ENCODE measurements at regions not wholly inside any gene's neighbourhood (a gene's known extent, or its start where the extent isn't known, plus 50 kb on each side); places are given as distances from the start of the nearest gene placed in this dataset.

DNA sequence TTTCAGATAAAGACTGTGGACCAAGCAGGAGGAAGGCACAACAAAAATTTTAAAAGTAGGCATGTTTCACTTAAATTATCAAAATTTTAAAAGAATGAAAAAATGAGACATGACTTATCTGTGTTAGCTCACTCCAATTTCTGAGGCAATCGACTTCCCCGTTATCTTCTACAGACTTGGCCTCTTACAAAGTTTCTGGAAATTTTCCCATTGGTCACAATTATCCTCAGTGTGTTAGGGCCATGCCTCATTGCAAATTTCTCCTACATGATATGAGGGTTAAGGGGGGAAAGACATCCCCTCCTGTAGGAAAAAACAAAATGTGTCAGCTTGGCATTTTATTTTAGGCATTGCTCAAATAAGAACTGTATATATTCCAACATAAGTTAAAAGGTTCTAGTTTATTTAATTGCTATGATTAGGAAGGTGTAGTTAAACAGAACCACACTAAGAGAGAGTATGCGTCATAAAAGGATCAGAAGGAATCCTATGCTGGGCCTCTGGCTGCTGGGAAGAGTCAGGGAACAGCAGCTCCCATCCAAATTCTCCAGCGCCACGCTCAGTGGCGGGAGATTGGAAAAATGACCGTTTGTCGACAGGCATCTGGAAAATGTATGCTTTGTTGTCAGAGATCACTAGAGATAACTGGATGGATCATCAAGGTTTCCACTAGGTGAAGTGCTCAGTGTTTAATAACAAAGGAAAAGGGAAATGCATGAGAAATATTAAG is 463.6 kb upstream of the NR2F2 start:
- no peaks in the 10 kb centered on the region for H3K27me3 ChIP-seq (ENCODE audit: low read depth)
- intact Hi-C loops (cut with DNase I): no loop called here
- no peak for DNase-seq
- H3K36me3 ChIP-seq: no peaks in the 10 kb centered on the region
- H3K4me1 ChIP-seq: no peaks in the 10 kb centered on the region
- H3K4me3 ChIP-seq: no peak overlapping the region
- ATAC-seq: no peak
- H3K27ac ChIP-seq: no peak overlapping the region
- TF ChIP-seq, protein P1, sequence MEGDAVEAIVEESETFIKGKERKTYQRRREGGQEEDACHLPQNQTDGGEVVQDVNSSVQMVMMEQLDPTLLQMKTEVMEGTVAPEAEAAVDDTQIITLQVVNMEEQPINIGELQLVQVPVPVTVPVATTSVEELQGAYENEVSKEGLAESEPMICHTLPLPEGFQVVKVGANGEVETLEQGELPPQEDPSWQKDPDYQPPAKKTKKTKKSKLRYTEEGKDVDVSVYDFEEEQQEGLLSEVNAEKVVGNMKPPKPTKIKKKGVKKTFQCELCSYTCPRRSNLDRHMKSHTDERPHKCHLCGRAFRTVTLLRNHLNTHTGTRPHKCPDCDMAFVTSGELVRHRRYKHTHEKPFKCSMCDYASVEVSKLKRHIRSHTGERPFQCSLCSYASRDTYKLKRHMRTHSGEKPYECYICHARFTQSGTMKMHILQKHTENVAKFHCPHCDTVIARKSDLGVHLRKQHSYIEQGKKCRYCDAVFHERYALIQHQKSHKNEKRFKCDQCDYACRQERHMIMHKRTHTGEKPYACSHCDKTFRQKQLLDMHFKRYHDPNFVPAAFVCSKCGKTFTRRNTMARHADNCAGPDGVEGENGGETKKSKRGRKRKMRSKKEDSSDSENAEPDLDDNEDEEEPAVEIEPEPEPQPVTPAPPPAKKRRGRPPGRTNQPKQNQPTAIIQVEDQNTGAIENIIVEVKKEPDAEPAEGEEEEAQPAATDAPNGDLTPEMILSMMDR (IDR thresholded peaks at IDR 0.05): no peak
- no peaks in the 10 kb centered on the region for H3K9me3 ChIP-seq

DNA sequence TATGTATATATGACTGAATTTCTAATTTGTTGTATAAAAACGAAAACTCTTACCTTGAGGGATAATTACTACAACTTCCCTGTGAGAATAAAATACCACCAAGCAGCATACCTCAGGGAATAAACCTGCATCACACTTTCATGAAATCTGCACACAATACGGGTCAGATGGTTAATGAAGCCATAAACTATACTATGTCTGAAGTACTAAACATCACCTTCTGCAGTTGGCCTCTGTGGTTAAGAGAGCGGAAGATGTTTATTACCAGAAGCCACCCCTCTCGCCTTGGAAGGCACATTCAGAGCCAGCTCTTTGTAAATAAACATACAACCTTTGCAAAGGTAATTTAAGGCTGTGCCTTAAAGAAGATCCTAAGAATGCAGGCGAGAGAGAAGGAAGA is 462.1 kb upstream of the NR2F2 start:
- no peaks in the 10 kb centered on the region for H3K4me1 ChIP-seq
- no peaks in the 10 kb centered on the region for H3K27me3 ChIP-seq (ENCODE audit: low read depth)
- no peaks in the 10 kb centered on the region for H3K9me3 ChIP-seq
- no peak overlapping the region for H3K4me3 ChIP-seq
- intact Hi-C loops (cut with DNase I): no loop called here
- ATAC-seq: no peak
- H3K27ac ChIP-seq: no peak overlapping the region
- DNase-seq: no peak
- TF ChIP-seq, protein P1 (IDR thresholded peaks at IDR 0.05): no peak
- no peaks in the 10 kb centered on the region for H3K36me3 ChIP-seq

DNA sequence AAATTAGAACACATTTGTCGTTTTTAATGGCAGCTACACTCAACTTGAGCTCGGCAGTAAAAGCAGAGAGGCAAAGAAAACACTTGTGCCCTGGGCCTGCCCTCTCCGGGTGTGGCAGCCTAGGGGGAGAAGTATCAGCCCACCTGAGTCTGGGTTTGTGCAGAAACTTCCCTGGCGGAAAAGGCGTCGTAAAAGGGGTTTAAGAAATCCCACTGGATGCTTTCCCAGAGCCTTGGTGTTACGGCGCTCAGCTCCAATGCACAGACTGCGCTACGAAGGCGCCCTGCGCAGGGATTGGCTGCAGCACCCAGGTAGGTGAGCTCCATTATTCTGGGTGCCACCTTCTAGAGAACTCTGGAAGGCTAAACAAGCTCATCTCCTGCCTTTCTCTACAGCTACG is 461.5 kb upstream of the NR2F2 start:
- Histone ChIP-seq H3K27ac (no peak overlapping the region), H3K9me3 (no peaks in the 10 kb centered on the region), H3K4me3 (no peak overlapping the region), H3K36me3 (no peaks in the 10 kb centered on the region), H3K4me1 (no peaks in the 10 kb centered on the region), H3K27me3 (ENCODE audit: low read depth) (no peaks in the 10 kb centered on the region)
- DNase-seq: no peak
- intact Hi-C loops (cut with DNase I): no loop called here
- TF ChIP-seq, protein P1 (IDR thresholded peaks at IDR 0.05): no peak
- ATAC-seq: no peak

DNA sequence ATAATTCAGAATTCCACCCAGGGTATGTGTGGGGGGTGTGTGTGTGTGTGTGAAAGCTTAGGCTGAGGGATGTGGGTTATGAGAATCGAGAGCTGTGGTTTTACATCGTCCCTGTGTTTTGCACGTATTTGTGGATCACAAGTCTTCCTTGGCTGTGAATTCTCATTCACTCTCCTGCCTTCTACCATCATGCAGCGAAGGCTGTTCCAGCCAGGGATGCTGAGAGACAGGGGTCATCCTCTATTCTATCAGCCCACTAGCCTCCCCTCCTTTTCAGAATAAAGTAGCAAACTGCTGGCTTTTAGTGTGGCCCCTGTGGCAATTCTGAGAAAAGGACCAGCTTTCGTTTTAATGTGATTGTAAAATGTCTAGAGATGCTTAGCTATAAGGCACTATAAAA is 460.6 kb upstream of the NR2F2 start:
- no peaks in the 10 kb centered on the region for H3K4me1 ChIP-seq
- H3K4me3 ChIP-seq: no peak overlapping the region

DNA sequence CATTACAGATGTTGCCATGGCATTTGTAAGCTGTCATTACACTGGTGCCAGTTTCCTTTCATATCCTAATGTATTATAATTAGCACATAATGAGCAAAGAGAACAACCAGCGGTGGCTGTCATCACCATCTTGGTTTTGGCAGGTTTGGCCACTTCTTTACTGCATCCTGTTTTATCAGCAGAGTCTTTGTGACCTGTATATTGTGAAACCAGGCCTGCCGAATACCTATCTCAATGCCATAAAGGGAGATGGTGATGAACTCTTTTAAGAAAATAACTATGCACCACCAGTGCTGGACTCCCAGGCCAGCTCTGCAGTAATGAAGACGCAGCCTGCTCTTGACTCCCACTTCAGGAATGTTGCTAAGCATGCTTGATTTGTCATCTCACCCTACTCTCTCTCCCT is 458.1 kb upstream of the NR2F2 start:
- H3K4me1 ChIP-seq: no peaks in the 10 kb centered on the region
- no peak overlapping the region for H3K4me3 ChIP-seq
- ATAC-seq: no peak
- TF ChIP-seq, protein P1 (IDR thresholded peaks at IDR 0.05): no peak
- no peaks in the 10 kb centered on the region for H3K27me3 ChIP-seq (ENCODE audit: low read depth)
- no peak overlapping the region for H3K27ac ChIP-seq
- intact Hi-C loops (cut with DNase I): no loop called here
- no peaks in the 10 kb centered on the region for H3K36me3 ChIP-seq
- no peaks in the 10 kb centered on the region for H3K9me3 ChIP-seq
- DNase-seq: no peak

More for the DNA sequence above, 460.6 kb upstream of the NR2F2 start:
- H3K27me3 ChIP-seq (ENCODE audit: low read depth): no peaks in the 10 kb centered on the region
- intact Hi-C loops (cut with DNase I): no loop called here
- no peak for DNase-seq
- TF ChIP-seq, protein P1 (IDR thresholded peaks at IDR 0.05): no peak
- H3K36me3 ChIP-seq: no peaks in the 10 kb centered on the region
- H3K27ac ChIP-seq: no peak overlapping the region
- H3K9me3 ChIP-seq: no peaks in the 10 kb centered on the region
- ATAC-seq: no peak

Data from lower lobe of right lung (tissue), 2 donors.